GM20000 (cell line): ENCODE measurements at regions not wholly inside any gene's neighbourhood (a gene's known extent, or its start where the extent isn't known, plus 50 kb on each side); places are given as distances from the start of the nearest gene placed in this dataset.

ENCODE experiments used
- DNase-seq: peaks from one replicate; pipeline ENCODE4 v3.0.0; 2012; ENCODE audit warnings: low spot score
- TF ChIP-seq, protein P1 (sequence below): IDR thresholded peaks from 2 replicates; pipeline ENCODE4 v1.5.1; 2012; ENCODE audit warnings: mild to moderate bottlenecking, control low read depth; ENCODE audit errors: extremely low read depth, missing control alignments

DNA sequence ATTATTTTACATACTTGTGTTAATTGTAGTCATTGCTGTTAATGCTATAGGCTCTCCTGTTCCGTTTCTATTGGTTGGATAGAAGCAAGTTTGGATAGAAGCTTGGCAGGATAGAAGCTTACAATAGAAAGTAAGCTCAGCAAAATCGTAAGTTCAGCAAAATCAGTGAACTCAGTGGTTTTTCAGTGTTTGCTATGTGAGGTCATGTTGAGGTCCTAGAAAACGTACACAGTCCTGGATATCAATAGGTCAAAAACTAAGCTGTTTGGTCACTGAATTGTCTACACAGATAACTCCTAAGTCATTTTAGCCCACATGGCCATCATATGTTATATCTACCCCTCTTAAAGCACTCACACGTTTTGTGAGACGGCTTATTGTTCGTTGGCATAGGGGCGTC, 299.4 kb downstream of the MAN2A1 start:
- TF ChIP-seq, protein P1, sequence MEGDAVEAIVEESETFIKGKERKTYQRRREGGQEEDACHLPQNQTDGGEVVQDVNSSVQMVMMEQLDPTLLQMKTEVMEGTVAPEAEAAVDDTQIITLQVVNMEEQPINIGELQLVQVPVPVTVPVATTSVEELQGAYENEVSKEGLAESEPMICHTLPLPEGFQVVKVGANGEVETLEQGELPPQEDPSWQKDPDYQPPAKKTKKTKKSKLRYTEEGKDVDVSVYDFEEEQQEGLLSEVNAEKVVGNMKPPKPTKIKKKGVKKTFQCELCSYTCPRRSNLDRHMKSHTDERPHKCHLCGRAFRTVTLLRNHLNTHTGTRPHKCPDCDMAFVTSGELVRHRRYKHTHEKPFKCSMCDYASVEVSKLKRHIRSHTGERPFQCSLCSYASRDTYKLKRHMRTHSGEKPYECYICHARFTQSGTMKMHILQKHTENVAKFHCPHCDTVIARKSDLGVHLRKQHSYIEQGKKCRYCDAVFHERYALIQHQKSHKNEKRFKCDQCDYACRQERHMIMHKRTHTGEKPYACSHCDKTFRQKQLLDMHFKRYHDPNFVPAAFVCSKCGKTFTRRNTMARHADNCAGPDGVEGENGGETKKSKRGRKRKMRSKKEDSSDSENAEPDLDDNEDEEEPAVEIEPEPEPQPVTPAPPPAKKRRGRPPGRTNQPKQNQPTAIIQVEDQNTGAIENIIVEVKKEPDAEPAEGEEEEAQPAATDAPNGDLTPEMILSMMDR: no peak

DNA sequence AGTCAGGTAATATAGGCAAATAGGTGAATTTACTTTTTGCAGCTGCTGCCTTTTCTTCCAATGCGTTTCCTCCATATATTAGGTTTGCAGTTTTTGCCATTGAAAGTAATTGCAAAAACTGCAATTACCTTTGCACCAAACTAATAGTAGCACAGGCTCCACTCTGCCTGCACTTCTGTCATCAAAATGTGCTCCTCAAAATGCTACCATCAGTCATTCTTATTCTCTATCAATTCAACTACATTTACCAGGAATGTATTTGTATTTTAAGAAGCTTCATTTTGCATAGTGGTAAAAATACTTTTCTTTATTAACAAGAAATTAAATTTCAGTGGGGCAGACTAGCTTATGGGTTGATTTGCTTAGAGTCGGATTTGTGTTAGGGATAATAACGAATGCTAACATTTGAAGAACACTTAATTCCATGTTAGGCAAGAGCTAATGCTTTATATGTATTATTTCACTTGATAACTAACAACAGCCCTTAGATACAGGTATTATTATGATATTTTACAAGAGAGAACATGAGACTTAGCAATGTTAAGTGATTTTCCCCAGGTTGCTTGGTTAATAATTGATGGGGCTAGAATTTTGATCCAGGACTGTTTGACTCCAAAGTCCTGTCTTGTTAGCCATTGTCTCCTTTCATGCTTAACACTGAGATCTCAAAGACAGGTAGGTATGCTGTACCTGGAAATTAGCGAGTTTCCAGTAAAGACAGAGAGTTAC, 300.4 kb downstream of the MAN2A1 start:
- TF ChIP-seq, protein P1: no peak
- DNase-seq: no peak

More for the DNA sequence above, 299.4 kb downstream of the MAN2A1 start:
- no peak for DNase-seq

- DNase-seq: no peak
- TF ChIP-seq, protein P1: no peak
Measured at GRCh38 chr5:109990723-109991359, 301.1 kb downstream of the MAN2A1 start.

DNA sequence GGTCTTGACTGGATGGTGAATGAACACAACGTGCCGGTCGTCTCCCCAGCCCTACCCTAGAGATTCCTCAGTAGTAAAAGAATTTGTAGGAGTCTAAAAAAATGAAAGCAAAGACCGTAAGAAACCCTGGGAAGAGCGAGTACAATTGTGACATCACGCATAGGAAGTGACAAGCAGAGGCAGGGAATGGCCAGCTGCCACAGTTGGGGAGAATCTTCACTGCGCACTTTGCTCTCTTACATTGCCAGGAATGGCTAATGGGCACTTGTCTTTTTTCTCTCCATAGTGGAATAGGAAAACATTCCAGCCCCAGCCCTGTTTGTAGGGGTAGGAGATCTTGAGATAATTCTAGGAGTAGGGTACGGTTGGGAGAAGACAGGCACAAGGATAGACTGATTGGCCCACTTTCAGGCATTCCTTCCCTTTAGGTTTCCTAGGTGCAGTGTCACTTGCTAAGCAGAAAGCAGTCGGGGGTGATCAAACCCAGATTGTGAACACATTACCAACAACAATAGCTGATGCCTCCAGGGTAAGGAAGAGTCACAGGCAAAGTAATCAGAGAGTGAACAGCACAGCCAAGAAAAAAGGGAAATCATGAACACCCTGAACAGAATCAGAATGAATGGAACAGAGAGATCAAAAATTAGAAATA, 302.7 kb downstream of the MAN2A1 start:
- TF ChIP-seq, protein P1: no peak
- no peak for DNase-seq

GRCh38 chr5:109994135-109994534, 304.4 kb downstream of the MAN2A1 start:
- DNase-seq: no peak
- TF ChIP-seq, protein P1: no peak

GRCh38 chr5:109996246-109996645, 306.5 kb downstream of the MAN2A1 start:
- DNase-seq: no peak
- TF ChIP-seq, protein P1: no peak

GRCh38 chr5:109997161-109997560, 307.4 kb downstream of the MAN2A1 start:
- TF ChIP-seq, protein P1: no peak

More at GRCh38 chr5:109997161-109997560, 307.4 kb downstream of the MAN2A1 start:
- no peak for DNase-seq
